NT2/D1 (cell line): ENCODE measurements at regions not wholly inside any gene's neighbourhood (a gene's known extent, or its start where the extent isn't known, plus 50 kb on each side); places are given as distances from the start of the nearest gene placed in this dataset.

Source experiments
- YY1 ChIP-seq: IDR thresholded peaks from 2 replicates; pipeline ENCODE4 v1.6.1; 2011; ENCODE audit not compliant: insufficient read length, insufficient read depth
- ZNF274 ChIP-seq: IDR thresholded peaks from 2 replicates; pipeline ENCODE4 v1.6.1; 2011; ENCODE audit warnings: mild to moderate bottlenecking, low read depth, low read length

DNA sequence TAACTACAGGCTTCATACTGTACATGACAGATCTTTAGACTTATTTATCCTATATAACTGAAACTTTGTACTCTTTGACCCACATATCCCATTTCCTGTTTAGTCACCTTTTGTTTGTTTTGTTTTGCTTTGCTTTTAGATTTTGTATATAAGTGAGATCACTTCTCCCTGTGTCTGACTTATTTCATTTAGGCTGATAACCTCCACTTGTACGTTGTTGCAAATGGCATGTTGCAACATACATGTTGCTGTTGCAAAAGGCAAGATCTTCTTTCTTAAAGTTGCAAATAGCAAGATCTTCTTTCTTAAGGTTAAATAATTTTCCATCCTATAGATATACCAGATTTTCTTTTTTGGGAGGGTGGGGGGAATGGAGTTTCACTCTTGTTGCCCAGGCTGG lies 341.5 kb downstream of the OTUD1 start:
- TF ChIP-seq YY1 (no peak), ZNF274 (no peak)
